Astrocyte (in vitro differentiated cells and primary cell): ENCODE measurements at regions not wholly inside any gene's neighbourhood (a gene's known extent, or its start where the extent isn't known, plus 50 kb on each side); places are given as distances from the start of the nearest gene placed in this dataset.
A peak's percentile ranks its signal among the peaks of the same experiment; 100 is the strongest.

Source experiments
- DNase-seq: peaks from one replicate; pipeline ENCODE4 v3.0.0-alpha.2; 2010; ENCODE audit warnings: low read depth
- FAIRE-seq: peaks from 2 replicates; lab custom pipeline; 2011; peaks lifted over from hg19 to GRCh38; lab: Jason Lieb, UNC
- H2AFZ ChIP-seq: 2 replicates; pipeline ENCODE4 v1.6.0; 2012; ENCODE audit warnings: low read depth, low read length, inconsistent platforms
- H3K27ac ChIP-seq: 2 replicates; pipeline ENCODE4 v1.5.1; 2011; ENCODE audit warnings: low read depth, low read length, inconsistent platforms
- H3K27me3 ChIP-seq: 2 replicates; pipeline ENCODE4 v1.6.0; 2011; ENCODE audit warnings: low read length, inconsistent platforms; ENCODE audit not compliant: insufficient read depth
- H3K36me3 ChIP-seq: 2 replicates; pipeline ENCODE4 v1.5.1; 2011; ENCODE audit warnings: low read length, inconsistent platforms; ENCODE audit not compliant: insufficient read depth
- H3K4me1 ChIP-seq: 2 replicates; pipeline ENCODE4 v1.5.1; 2011; ENCODE audit warnings: low read length, inconsistent platforms; ENCODE audit not compliant: insufficient read depth
- H3K4me2 ChIP-seq: 2 replicates; pipeline ENCODE4 v1.6.0; 2012; ENCODE audit warnings: low read length, inconsistent platforms
- H3K4me3 ChIP-seq: 2 replicates; pipeline ENCODE4 v1.5.1; 2011; ENCODE audit warnings: low read depth, mild to moderate bottlenecking, low read length, inconsistent platforms; ENCODE audit not compliant: insufficient read depth
- H3K79me2 ChIP-seq: 2 replicates; pipeline ENCODE4 v1.6.0; 2012; ENCODE audit warnings: mild to moderate bottlenecking, low read length, inconsistent platforms; ENCODE audit not compliant: insufficient read depth
- H3K9ac ChIP-seq: 2 replicates; pipeline ENCODE4 v1.6.0; 2012; ENCODE audit warnings: mild to moderate bottlenecking, low read length, inconsistent platforms
- H3K9me3 ChIP-seq: 2 replicates; pipeline ENCODE4 v1.5.1; 2012; ENCODE audit warnings: low read depth, mild to moderate bottlenecking, low read length, inconsistent platforms; ENCODE audit not compliant: insufficient read depth
- H4K20me1 ChIP-seq: 2 replicates; pipeline ENCODE4 v1.6.0; 2012; ENCODE audit warnings: low read length, inconsistent platforms; ENCODE audit not compliant: insufficient read depth
- H3K27ac Mint-ChIP-seq: one replicate; pipeline ENCODE4 v1.8.0; 2021; ENCODE audit warnings: mild to moderate bottlenecking, mixed read lengths; ENCODE audit not compliant: unreplicated experiment
- H3K27me3 Mint-ChIP-seq: one replicate; pipeline ENCODE4 v1.8.0; 2021; ENCODE audit warnings: low read depth, mixed read lengths; ENCODE audit not compliant: unreplicated experiment
- H3K36me3 Mint-ChIP-seq: one replicate; pipeline ENCODE4 v1.8.0; 2021; ENCODE audit warnings: low read depth, mixed read lengths; ENCODE audit not compliant: unreplicated experiment
- H3K4me1 Mint-ChIP-seq: one replicate; pipeline ENCODE4 v1.8.0; 2021; ENCODE audit warnings: low read depth, mixed read lengths; ENCODE audit not compliant: unreplicated experiment
- H3K4me3 Mint-ChIP-seq: one replicate; pipeline ENCODE4 v1.8.0; 2021; ENCODE audit warnings: mild to moderate bottlenecking, moderate library complexity, mixed read lengths; ENCODE audit not compliant: unreplicated experiment
- H3K9me3 Mint-ChIP-seq: one replicate; pipeline ENCODE4 v1.8.0; 2021; ENCODE audit warnings: mild to moderate bottlenecking, mixed read lengths; ENCODE audit not compliant: unreplicated experiment
- EZH2 ChIP-seq: IDR thresholded peaks from 2 replicates; pipeline ENCODE4 v1.6.1; 2012; ENCODE audit warnings: mild to moderate bottlenecking, low read length, inconsistent platforms; ENCODE audit not compliant: insufficient read depth
- TF ChIP-seq, protein P1 (sequence below): IDR thresholded peaks from 2 replicates; pipeline ENCODE4 v1.5.1; 2011; ENCODE audit warnings: low read depth, mild to moderate bottlenecking, inconsistent platforms, low read length, moderate library complexity; ENCODE audit not compliant: insufficient read depth

DNA sequence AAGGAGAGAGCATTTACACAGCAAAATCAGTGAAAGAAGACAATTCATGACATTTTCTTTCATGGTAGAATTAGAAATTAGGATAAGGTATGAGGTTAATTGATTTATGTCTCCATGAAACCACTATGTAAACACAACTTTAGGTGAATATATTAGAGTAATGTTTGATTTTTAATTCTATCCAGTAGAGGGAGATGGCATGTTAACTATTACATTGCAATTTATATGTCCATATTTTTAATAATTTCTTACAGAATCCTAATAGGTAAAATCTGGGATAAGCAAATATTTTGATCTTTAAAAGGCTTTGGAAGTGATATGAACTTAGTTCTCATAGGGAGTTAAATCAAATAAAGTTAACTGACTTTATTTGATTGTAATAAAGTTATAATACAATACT, 373.4 kb upstream of the PDE3A start:
- FAIRE-seq = no peak
- H3K36me3 Mint-ChIP-seq = no peaks in the 10 kb centered on the region
- Histone ChIP-seq H3K9ac (no peak overlapping the region), H3K4me3 (no peak overlapping the region), H3K9me3 (no peaks in the 10 kb centered on the region), H3K79me2 (no peaks in the 10 kb centered on the region), H3K4me2 (no peak overlapping the region), H3K27me3 (no peaks in the 10 kb centered on the region), H2AFZ (no peak overlapping the region), H3K36me3 (no peaks in the 10 kb centered on the region), H4K20me1 (no peaks in the 10 kb centered on the region), H3K4me1 (no peaks in the 10 kb centered on the region), H3K27ac (no peak overlapping the region)
- H3K4me1 Mint-ChIP-seq = peaks cover 15% of the 10 kb centered on the region
- TF ChIP-seq, protein P1, sequence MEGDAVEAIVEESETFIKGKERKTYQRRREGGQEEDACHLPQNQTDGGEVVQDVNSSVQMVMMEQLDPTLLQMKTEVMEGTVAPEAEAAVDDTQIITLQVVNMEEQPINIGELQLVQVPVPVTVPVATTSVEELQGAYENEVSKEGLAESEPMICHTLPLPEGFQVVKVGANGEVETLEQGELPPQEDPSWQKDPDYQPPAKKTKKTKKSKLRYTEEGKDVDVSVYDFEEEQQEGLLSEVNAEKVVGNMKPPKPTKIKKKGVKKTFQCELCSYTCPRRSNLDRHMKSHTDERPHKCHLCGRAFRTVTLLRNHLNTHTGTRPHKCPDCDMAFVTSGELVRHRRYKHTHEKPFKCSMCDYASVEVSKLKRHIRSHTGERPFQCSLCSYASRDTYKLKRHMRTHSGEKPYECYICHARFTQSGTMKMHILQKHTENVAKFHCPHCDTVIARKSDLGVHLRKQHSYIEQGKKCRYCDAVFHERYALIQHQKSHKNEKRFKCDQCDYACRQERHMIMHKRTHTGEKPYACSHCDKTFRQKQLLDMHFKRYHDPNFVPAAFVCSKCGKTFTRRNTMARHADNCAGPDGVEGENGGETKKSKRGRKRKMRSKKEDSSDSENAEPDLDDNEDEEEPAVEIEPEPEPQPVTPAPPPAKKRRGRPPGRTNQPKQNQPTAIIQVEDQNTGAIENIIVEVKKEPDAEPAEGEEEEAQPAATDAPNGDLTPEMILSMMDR = peak; percentile 7
- no peak for TF ChIP-seq EZH2
- no peaks in the 10 kb centered on the region for H3K9me3 Mint-ChIP-seq
- DNase-seq = no peak
- H3K27me3 Mint-ChIP-seq = no peaks in the 10 kb centered on the region
- H3K27ac Mint-ChIP-seq = no peak overlapping the region
- H3K4me3 Mint-ChIP-seq = no peak overlapping the region

GRCh38 chr12:19997656-19998400, 370.5 kb upstream of the PDE3A start:
- H3K9ac ChIP-seq = no peak overlapping the region
- Mint-ChIP-seq H3K4me3 (no peak overlapping the region), H3K27me3 (no peaks in the 10 kb centered on the region), H3K36me3 (no peaks in the 10 kb centered on the region), H3K4me1 (peaks cover 7% of the 10 kb centered on the region), H3K9me3 (no peaks in the 10 kb centered on the region), H3K27ac (no peak overlapping the region)
- no peak for FAIRE-seq
- no peaks in the 10 kb centered on the region for H3K9me3 ChIP-seq
- H3K79me2 ChIP-seq = no peaks in the 10 kb centered on the region
- no peak for DNase-seq
- H4K20me1 ChIP-seq = no peaks in the 10 kb centered on the region
- TF ChIP-seq EZH2 = no peak
- TF ChIP-seq, protein P1 = no peak
- no peak overlapping the region for H3K4me3 ChIP-seq
- no peak overlapping the region for H3K4me2 ChIP-seq
- H2AFZ ChIP-seq = no peak overlapping the region
- no peaks in the 10 kb centered on the region for H3K4me1 ChIP-seq
- no peaks in the 10 kb centered on the region for H3K36me3 ChIP-seq
- H3K27me3 ChIP-seq = no peaks in the 10 kb centered on the region
- no peak overlapping the region for H3K27ac ChIP-seq

- Histone ChIP-seq H4K20me1 (no peaks in the 10 kb centered on the region), H3K27ac (no peak overlapping the region), H2AFZ (no peak overlapping the region), H3K4me1 (no peaks in the 10 kb centered on the region), H3K4me3 (no peak overlapping the region), H3K9me3 (no peaks in the 10 kb centered on the region), H3K27me3 (no peaks in the 10 kb centered on the region), H3K4me2 (no peak overlapping the region), H3K9ac (no peak overlapping the region), H3K36me3 (no peaks in the 10 kb centered on the region), H3K79me2 (no peaks in the 10 kb centered on the region)
- Mint-ChIP-seq H3K9me3 (no peaks in the 10 kb centered on the region), H3K4me1 (peaks cover 7% of the 10 kb centered on the region), H3K4me3 (no peak overlapping the region), H3K27me3 (no peaks in the 10 kb centered on the region), H3K27ac (no peak overlapping the region), H3K36me3 (no peaks in the 10 kb centered on the region)
- FAIRE-seq (no peak), DNase-seq (no peak)
- TF ChIP-seq, protein P1 = no peak
- TF ChIP-seq EZH2 = no peak
Measured at GRCh38 chr12:19998411-19998810, 369.9 kb upstream of the PDE3A start.
